Kidney epithelial cell (primary cell): ENCODE measurements at regions not wholly inside any gene's neighbourhood (a gene's known extent, or its start where the extent isn't known, plus 50 kb on each side); places are given as distances from the start of the nearest gene placed in this dataset.
"Not testable (repeated sequence)": the region's sequence is repeated elsewhere in the genome, so short reads cannot be mapped to it uniquely, and the experiment has no call there.

ENCODE experiments used
- DNase-seq: peaks from one replicate; pipeline ENCODE4 v3.0.0-alpha.2; 2010; ENCODE audit warnings: low read depth
- H3K27me3 ChIP-seq: 2 replicates; pipeline ENCODE4 v1.6.0; 2011; ENCODE audit warnings: low read length; ENCODE audit not compliant: control insufficient read depth, insufficient read depth
- H3K36me3 ChIP-seq: 2 replicates; pipeline ENCODE4 v1.5.1; 2011; ENCODE audit warnings: low read length; ENCODE audit not compliant: control insufficient read depth, insufficient read depth
- H3K4me3 ChIP-seq: 2 replicates; pipeline ENCODE4 v1.5.1; 2011; ENCODE audit warnings: low read depth, mild to moderate bottlenecking, control low read depth, low read length
- CTCF ChIP-seq: IDR thresholded peaks from 2 replicates; pipeline ENCODE4 v1.5.1; 2011; ENCODE audit warnings: mild to moderate bottlenecking, moderate library complexity, low read length, control low read depth, inconsistent platforms; ENCODE audit not compliant: insufficient read depth, poor library complexity, severe bottlenecking

DNA sequence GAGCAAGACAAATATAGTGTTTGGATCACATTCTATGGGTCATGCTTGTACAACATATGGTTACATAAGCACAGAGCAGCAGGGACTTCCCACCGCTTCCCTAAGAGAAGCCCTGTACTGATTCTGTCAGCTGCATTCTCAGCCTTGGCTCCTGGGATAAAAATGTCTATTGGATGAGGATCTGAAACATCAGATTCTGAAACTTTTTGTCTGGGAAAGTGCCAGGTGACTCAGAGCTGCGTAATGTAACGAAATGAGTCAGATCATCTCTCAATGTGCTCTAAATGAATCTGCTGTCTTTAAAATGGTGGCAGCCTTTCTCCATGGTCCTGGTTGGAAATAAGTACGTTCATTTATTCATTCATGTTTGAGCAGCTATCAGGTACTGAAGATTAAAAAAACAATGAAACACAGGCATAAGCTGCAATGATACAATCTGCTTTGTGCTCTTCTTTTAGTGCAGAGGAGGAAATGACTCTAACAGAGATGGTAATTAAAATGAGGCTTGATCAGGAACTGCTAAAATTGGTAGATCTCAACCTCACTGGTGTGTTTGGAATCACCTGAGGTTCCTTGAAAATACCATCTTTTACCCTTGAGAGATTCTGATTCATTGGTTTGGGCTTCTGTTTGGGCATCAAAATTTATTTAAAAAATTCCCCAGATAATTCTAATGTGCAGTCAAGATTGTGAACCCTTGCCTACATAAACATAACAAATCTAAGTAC is 99.1 kb upstream of the NAP1L1 start:
- no peaks in the 10 kb centered on the region for H3K27me3 ChIP-seq
- no peak for TF ChIP-seq CTCF
- H3K4me3 ChIP-seq = no peak overlapping the region
- H3K36me3 ChIP-seq = no peaks in the 10 kb centered on the region
- peak; percentile 86 for DNase-seq

- Histone ChIP-seq H3K36me3 (no peaks in the 10 kb centered on the region), H3K27me3 (no peaks in the 10 kb centered on the region), H3K4me3 (no peak overlapping the region)
- no peak for TF ChIP-seq CTCF
- DNase-seq = no peak
These were observed 96.2 kb upstream of the NAP1L1 start for GRCh38 chr12:76180401-76181277.

DNA sequence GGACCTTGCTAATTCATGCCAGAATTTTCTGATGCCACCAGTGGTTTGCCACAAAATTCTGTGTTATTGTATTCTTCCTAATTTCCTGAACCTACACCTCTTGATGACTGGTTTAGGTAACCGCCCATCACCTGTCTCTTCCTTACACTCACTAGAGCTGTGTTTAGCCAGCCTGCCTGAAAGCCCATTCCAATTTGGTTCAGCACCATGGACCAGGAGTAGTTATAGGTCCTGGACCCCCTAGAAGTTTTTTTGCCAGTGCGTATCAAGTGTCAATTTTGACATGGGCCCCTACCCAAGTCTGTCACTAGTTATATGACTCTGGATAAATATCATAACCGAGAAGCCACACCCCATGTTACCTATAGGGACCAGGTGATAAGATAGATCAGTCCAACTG is 94.0 kb upstream of the NAP1L1 start:
- TF ChIP-seq CTCF = no peak
- H3K27me3 ChIP-seq = no peaks in the 10 kb centered on the region
- no peaks in the 10 kb centered on the region for H3K36me3 ChIP-seq
- DNase-seq = no peak
- no peak overlapping the region for H3K4me3 ChIP-seq

GRCh38 chr12:76177821-76178220 is 93.3 kb upstream of the NAP1L1 start:
- Histone ChIP-seq H3K36me3 (no peaks in the 10 kb centered on the region), H3K27me3 (no peaks in the 10 kb centered on the region), H3K4me3 (no peak overlapping the region)
- no peak for TF ChIP-seq CTCF
- DNase-seq = no peak

DNA sequence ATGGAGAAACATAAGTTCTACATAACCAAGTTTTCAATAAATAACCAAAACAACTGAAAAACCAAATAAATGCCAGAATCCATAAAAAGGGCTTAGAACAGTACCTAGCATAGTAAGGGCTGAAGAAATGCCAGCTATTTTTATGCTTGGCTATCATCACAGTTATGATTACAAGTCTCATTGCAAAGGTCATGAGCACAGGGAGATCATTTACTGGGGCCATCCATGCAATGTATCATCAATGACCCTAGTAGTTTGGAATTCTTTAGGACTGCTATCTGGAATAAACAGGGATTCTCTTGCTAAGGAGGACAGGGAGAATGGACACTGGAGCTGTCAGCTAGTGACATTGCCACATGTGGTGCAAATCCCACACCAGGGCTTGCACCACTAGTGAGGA is 92.5 kb upstream of the NAP1L1 start:
- no peak for TF ChIP-seq CTCF
- H3K27me3 ChIP-seq = no peaks in the 10 kb centered on the region
- H3K36me3 ChIP-seq = no peaks in the 10 kb centered on the region
- no peak overlapping the region for H3K4me3 ChIP-seq
- no peak for DNase-seq

- not testable (repeated sequence) for H3K27me3 ChIP-seq, H3K36me3 ChIP-seq, H3K4me3 ChIP-seq, DNase-seq
These were observed 91.5 kb upstream of the NAP1L1 start for GRCh38 chr12:76175946-76176345.
